Thyroid gland (tissue), 4 donors: ENCODE measurements at regions not wholly inside any gene's neighbourhood (a gene's known extent, or its start where the extent isn't known, plus 50 kb on each side); places are given as distances from the start of the nearest gene placed in this dataset.

ENCODE experiments used
- DNase-seq, 2 donors: peaks; one replicate each; pipeline ENCODE4 v3.0.0-alpha.2; 2019
- H3K27ac ChIP-seq, 3 donors: fragments of 200-600 bp; sonication (generic); 1 replicate in 2 of 3; 2 replicates in 1 of 3; pipeline ENCODE4 v1.5.1; 2016 to 2019; ENCODE audit warnings: mild to moderate bottlenecking in 1 of 3, moderate library complexity in 1 of 3
- H3K27me3 ChIP-seq: fragments of 200-600 bp; sonication (generic); one replicate; pipeline ENCODE4 v1.5.1; 2019
- H3K36me3 ChIP-seq, 2 donors: fragments of 200-600 bp; sonication (generic); one replicate each; pipeline ENCODE4 v1.5.1; 2016 to 2019
- H3K4me1 ChIP-seq, 2 donors: fragments of 200-600 bp; sonication (generic); one replicate each; pipeline ENCODE4 v1.5.1; 2017 to 2019
- H3K4me3 ChIP-seq, 3 donors: fragments of 200-600 bp; sonication (generic); replicated peaks in 1 of 3; 1 replicate in 2 of 3; 2 replicates in 1 of 3; pipeline ENCODE4 v1.5.1; 2016; ENCODE audit warnings: mild to moderate bottlenecking in 1 of 3
- H3K9me3 ChIP-seq: fragments of 200-600 bp; sonication (generic); one replicate; pipeline ENCODE4 v1.5.1; 2017
- CTCF ChIP-seq, 6 experiments: fragments of 200-600 bp in 3 of 6; fragments of 450-650 bp in 3 of 6; sonication (generic) in 3 of 6; IDR thresholded peaks; one replicate each; pipeline ENCODE4 v1.5.1; 2016 to 2019; ENCODE audit warnings: antibody characterized with exemption in 6 of 6, mild to moderate bottlenecking in 2 of 6, inconsistent platforms in 1 of 6, moderate library complexity in 1 of 6
- POLR2A ChIP-seq, 2 donors: fragments of 450-650 bp; IDR thresholded peaks; one replicate each; pipeline ENCODE4 v1.6.1; 2017; ENCODE audit warnings: antibody characterized with exemption in 2 of 2, mild to moderate bottlenecking in 2 of 2, moderate library complexity in 1 of 2
- WGBS, 2 donors: methylation state at CpG; one replicate each; pipeline ENCODE4 v1.1.5; 2017; 5-methylcytosine and 5-hydroxymethylcytosine counted together
- intact Hi-C: fragments of 100-400 bp; cut with DNase I; formaldehyde crosslinking; loops from one replicate; pipeline ENCODE4 v1.15.1; 2023

DNA sequence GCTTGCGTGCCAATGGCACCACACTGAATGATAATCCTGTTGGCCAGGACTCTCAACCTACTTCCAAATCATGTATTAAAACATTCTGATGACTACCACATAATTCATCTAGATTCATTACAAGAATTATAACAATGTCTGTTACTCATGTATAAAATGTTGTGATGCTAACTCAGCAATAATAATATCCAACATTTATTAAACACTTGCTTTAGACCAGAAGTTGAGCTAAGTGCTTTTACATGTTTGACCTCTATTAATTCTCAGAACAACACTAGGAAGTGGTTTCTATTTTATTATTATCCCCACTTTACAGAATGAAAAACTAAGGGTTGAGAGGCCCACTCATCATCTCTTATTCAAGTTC lies 178.4 kb downstream of the LNPK start:
- WGBS, 2 donors = 95% methylated on average over 1 of the region's 1 CpG
- H3K9me3 ChIP-seq = no peaks in the 10 kb centered on the region

DNA sequence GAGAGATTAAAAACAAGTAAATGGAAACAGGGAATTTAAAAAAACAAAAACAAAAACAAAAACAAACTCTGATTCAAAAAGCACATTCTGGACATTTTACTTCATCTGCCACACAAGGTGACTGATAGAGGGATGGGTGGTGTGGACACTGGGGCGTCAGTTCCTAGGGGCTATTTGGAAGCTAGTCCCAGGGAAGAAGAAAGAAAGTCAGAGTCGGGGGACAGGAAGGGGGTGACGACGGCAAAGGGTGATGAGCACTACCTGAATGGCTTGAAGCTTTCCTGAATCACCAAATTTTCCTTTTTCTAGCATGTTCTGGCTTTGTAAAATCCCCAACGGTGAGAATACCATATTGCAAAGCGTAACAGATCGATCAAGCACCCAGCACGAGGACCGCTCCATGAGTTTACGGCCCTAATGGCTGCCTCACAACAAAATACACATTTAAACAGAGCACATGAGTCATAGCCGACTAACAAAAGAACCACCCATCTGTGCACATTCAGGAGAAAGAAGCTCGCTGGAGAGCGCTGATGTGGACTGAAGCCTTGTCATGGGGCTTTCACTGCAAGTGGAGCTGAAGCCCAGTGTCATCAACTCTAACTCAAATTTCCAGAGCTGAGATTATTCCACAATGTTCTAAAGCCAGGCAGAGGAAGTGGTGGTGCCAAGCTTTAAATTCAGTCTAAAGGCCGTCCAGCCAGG lies 178.9 kb downstream of the LNPK start:
- TF ChIP-seq CTCF (IDR thresholded peaks at IDR 0.05) = no peak
- no peak for TF ChIP-seq POLR2A (IDR thresholded peaks at IDR 0.05)
- Histone ChIP-seq H3K4me1 (no peaks in the 10 kb centered on the region), H3K27me3 (no peaks in the 10 kb centered on the region), H3K9me3 (no peaks in the 10 kb centered on the region), H3K36me3 (no peaks in the 10 kb centered on the region), H3K27ac (no peak overlapping the region), H3K4me3 (no peak overlapping the region)
- DNase-seq = no peak
- 93 to 95% methylated on average over 14 of the region's 14 CpGs for WGBS, 2 donors
- intact Hi-C loops = no loop called here

More for the DNA sequence above, 178.4 kb downstream of the LNPK start:
- intact Hi-C loops = no loop called here
- no peak for DNase-seq
- Histone ChIP-seq H3K36me3 (no peaks in the 10 kb centered on the region), H3K4me1 (no peaks in the 10 kb centered on the region), H3K27me3 (no peaks in the 10 kb centered on the region), H3K4me3 (no peak overlapping the region), H3K27ac (no peak overlapping the region)
- no peak for TF ChIP-seq CTCF (IDR thresholded peaks at IDR 0.05)
- TF ChIP-seq POLR2A (IDR thresholded peaks at IDR 0.05) = no peak

DNA sequence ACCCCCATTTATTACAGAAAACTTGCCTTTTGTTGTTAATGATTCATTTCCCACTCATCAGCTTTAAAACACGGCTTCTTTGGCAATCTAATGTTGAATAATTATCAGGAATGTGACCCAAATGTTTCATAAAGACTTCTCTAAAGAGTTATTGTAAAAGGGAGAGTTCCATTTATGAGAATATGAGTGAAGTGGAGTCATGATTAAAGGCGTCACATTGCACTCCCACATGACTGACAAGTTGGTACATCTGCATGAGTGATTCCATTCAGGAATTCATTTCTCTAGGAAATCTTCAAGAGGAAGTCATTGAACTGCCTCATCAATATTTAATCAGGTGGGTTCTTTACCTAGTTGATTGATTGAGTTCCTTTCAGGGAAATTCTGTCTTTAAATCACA lies 184.8 kb downstream of the LNPK start:
- 84 to 86% methylated on average over 2 of the region's 2 CpGs for WGBS, 2 donors
- no peak for DNase-seq
- H3K36me3 ChIP-seq = no peaks in the 10 kb centered on the region
- no peaks in the 10 kb centered on the region for H3K9me3 ChIP-seq
- H3K4me3 ChIP-seq = no peak overlapping the region
- H3K27ac ChIP-seq = no peak overlapping the region
- H3K4me1 ChIP-seq = no peaks in the 10 kb centered on the region
- TF ChIP-seq CTCF (IDR thresholded peaks at IDR 0.05) (no peak), POLR2A (IDR thresholded peaks at IDR 0.05) (no peak)
- H3K27me3 ChIP-seq = no peaks in the 10 kb centered on the region
- intact Hi-C loops = no loop called here

GRCh38 chr2:175815537-175815936 lies 186.5 kb downstream of the LNPK start:
- H3K27ac ChIP-seq = no peak overlapping the region
- H3K36me3 ChIP-seq = no peaks in the 10 kb centered on the region
- H3K27me3 ChIP-seq = no peaks in the 10 kb centered on the region
- WGBS, 2 donors = 89 to 100% methylated on average over 1 of the region's 1 CpG
- no peak for DNase-seq
- intact Hi-C loops = no loop called here
- no peak overlapping the region for H3K4me3 ChIP-seq
- no peaks in the 10 kb centered on the region for H3K4me1 ChIP-seq
- TF ChIP-seq CTCF (IDR thresholded peaks at IDR 0.05) = no peak
- TF ChIP-seq POLR2A (IDR thresholded peaks at IDR 0.05) = no peak
- H3K9me3 ChIP-seq = no peaks in the 10 kb centered on the region

GRCh38 chr2:175811971-175812370 lies 190.1 kb downstream of the LNPK start:
- Histone ChIP-seq H3K27me3 (no peaks in the 10 kb centered on the region), H3K36me3 (no peaks in the 10 kb centered on the region), H3K9me3 (no peaks in the 10 kb centered on the region), H3K4me1 (no peaks in the 10 kb centered on the region), H3K4me3 (no peak overlapping the region), H3K27ac (no peak overlapping the region)
- DNase-seq = no peak
- WGBS, 2 donors = 56 to 76% methylated on average over 2 of the region's 2 CpGs
- TF ChIP-seq POLR2A (IDR thresholded peaks at IDR 0.05) (no peak), CTCF (IDR thresholded peaks at IDR 0.05) (no peak)
- intact Hi-C loops = no loop called here
